Fibroblast of pulmonary artery (primary cell): ENCODE measurements at regions not wholly inside any gene's neighbourhood (a gene's known extent, or its start where the extent isn't known, plus 50 kb on each side); places are given as distances from the start of the nearest gene placed in this dataset.

ENCODE experiments used
- DNase-seq: peaks from one replicate; pipeline ENCODE4 v3.0.0-alpha.2; 2010; ENCODE audit warnings: low read depth
- H3K4me3 ChIP-seq: replicated peaks from 2 replicates; pipeline ENCODE4 v1.5.1; 2011; ENCODE audit warnings: low read depth, mild to moderate bottlenecking, control low read depth, low read length, moderate library complexity
- CTCF ChIP-seq: IDR thresholded peaks from 2 replicates; pipeline ENCODE4 v1.5.1; 2011; ENCODE audit warnings: mild to moderate bottlenecking, control low read depth, low read length, inconsistent platforms; ENCODE audit errors: missing control alignments

- DNase-seq = no peak
- no peak for TF ChIP-seq CTCF
- no peak overlapping the region for H3K4me3 ChIP-seq
Observed at GRCh38 chr5:164577742-164578141, 1072.3 kb downstream of the MAT2B start.

GRCh38 chr5:164578401-164578800, 1073.0 kb downstream of the MAT2B start:
- no peak overlapping the region for H3K4me3 ChIP-seq
- TF ChIP-seq CTCF = no peak
- no peak for DNase-seq

GRCh38 chr5:164578911-164579310, 1073.5 kb downstream of the MAT2B start:
- no peak for DNase-seq
- TF ChIP-seq CTCF = no peak

GRCh38 chr5:164580155-164580554, 1074.7 kb downstream of the MAT2B start:
- DNase-seq = no peak
- H3K4me3 ChIP-seq = no peak overlapping the region
- no peak for TF ChIP-seq CTCF

More at GRCh38 chr5:164578911-164579310, 1073.5 kb downstream of the MAT2B start:
- H3K4me3 ChIP-seq = no peak overlapping the region

GRCh38 chr5:164581889-164582288, 1076.5 kb downstream of the MAT2B start:
- no peak for DNase-seq
- H3K4me3 ChIP-seq = no peak overlapping the region
- no peak for TF ChIP-seq CTCF

- H3K4me3 ChIP-seq = no peak overlapping the region
- no peak for TF ChIP-seq CTCF
- no peak for DNase-seq
Observed at GRCh38 chr5:164593982-164594381, 1088.6 kb downstream of the MAT2B start.

GRCh38 chr5:164597293-164597900, 1092.0 kb downstream of the MAT2B start:
- H3K4me3 ChIP-seq = no peak overlapping the region
- DNase-seq = no peak
- TF ChIP-seq CTCF = no peak
